SK-N-SH (cell line): ENCODE measurements at regions not wholly inside any gene's neighbourhood (a gene's known extent, or its start where the extent isn't known, plus 50 kb on each side); places are given as distances from the start of the nearest gene placed in this dataset.
A peak's percentile ranks its signal among the peaks of the same experiment; 100 is the strongest.

Experiments
- CTCF ChIA-PET: fragments of 300-600, 350-600 bp; formaldehyde crosslinking; extraction: SDS; loops from one replicate; lab custom pipeline; 2021; lab: Yijun Ruan, JAX
- POLR2A ChIA-PET: fragments of 350-600 bp; sonication (Branson Sonifier 250); formaldehyde crosslinking; extraction: SDS; loops from one replicate; lab custom pipeline; 2020; ENCODE audit warnings: antibody characterized with exemption, inconsistent platforms; lab: Yijun Ruan, JAX
- DNase-seq: peaks from one replicate; pipeline ENCODE4 v3.0.0; 2012
- H2AFZ ChIP-seq: fragments of 200-600 bp; sonication (generic); 2 replicates; pipeline ENCODE4 v1.8.1; 2016; ENCODE audit warnings: antibody characterized with exemption, mild to moderate bottlenecking, low read depth
- H3F3A ChIP-seq: fragments of 200-600 bp; sonication (generic); replicated peaks from 2 replicates; pipeline ENCODE3; 2016; ENCODE audit warnings: antibody characterized with exemption, mild to moderate bottlenecking; ENCODE audit not compliant: insufficient read depth
- H3K27ac ChIP-seq, 2 experiments: fragments of 200-500 bp in 1 of 2; fragments of 200-600 bp in 1 of 2; sonication (Bioruptor generic) in 1 of 2; sonication (generic), shearing (Covaris generic) in 1 of 2; 2 replicates each; pipeline versions ENCODE4 v1.5.1 to v1.6.1; 2014 to 2016; ENCODE audit warnings: low read depth in 2 of 2, inconsistent platforms in 1 of 2, low read length in 1 of 2, mild to moderate bottlenecking in 1 of 2, mixed read lengths in 1 of 2
- H3K27me3 ChIP-seq: fragments of 200-600 bp; sonication (generic), shearing (Covaris generic); 2 replicates; pipeline ENCODE4 v1.6.1; 2016; ENCODE audit warnings: mixed run types; ENCODE audit not compliant: insufficient read depth
- H3K36me3 ChIP-seq, 2 experiments: fragments of 200-500 bp in 1 of 2; fragments of 200-600 bp in 1 of 2; sonication (Bioruptor generic) in 1 of 2; sonication (generic) in 1 of 2; replicated peaks in 1 of 2; 2 replicates each; pipeline versions ENCODE3 to v1.5.1; 2014 to 2016; ENCODE audit warnings: low read length in 1 of 2, mild to moderate bottlenecking in 1 of 2; ENCODE audit not compliant: insufficient read depth in 2 of 2, control insufficient read depth in 1 of 2
- H3K4me1 ChIP-seq, 2 experiments: fragments of 200-500 bp in 1 of 2; fragments of 200-600 bp in 1 of 2; sonication (Bioruptor generic) in 1 of 2; sonication (generic), shearing (Covaris generic) in 1 of 2; 2 replicates each; pipeline versions ENCODE4 v1.5.1 to v1.6.1; 2014 to 2016; ENCODE audit warnings: low read depth in 1 of 2, low read length in 1 of 2, mixed run types in 1 of 2; ENCODE audit not compliant: insufficient read depth in 2 of 2, control insufficient read depth in 1 of 2
- H3K4me2 ChIP-seq: fragments of 200-600 bp; sonication (generic), shearing (Covaris generic); 2 replicates; pipeline ENCODE4 v1.6.1; 2017; ENCODE audit warnings: mixed run types
- H3K4me3 ChIP-seq, 2 experiments: fragments of 200-500 bp in 1 of 2; fragments of 200-600 bp in 1 of 2; sonication (Bioruptor generic) in 1 of 2; sonication (generic), shearing (Covaris generic) in 1 of 2; 2 replicates each; pipeline versions ENCODE4 v1.5.1 to v1.8.1; 2014 to 2016; ENCODE audit warnings: low read depth in 2 of 2, inconsistent platforms in 1 of 2, low read length in 1 of 2, mild to moderate bottlenecking in 1 of 2, mixed read lengths in 1 of 2, moderate library complexity in 1 of 2
- H3K79me2 ChIP-seq: fragments of 200-600 bp; sonication (generic); 2 replicates; pipeline ENCODE4 v1.8.1; 2017; ENCODE audit warnings: mild to moderate bottlenecking; ENCODE audit not compliant: insufficient read depth
- H3K9ac ChIP-seq: fragments of 200-600 bp; sonication (generic); 2 replicates; pipeline ENCODE4 v1.6.1; 2017; ENCODE audit warnings: mixed run types
- H3K9me2 ChIP-seq: fragments of 200-600 bp; sonication (generic); 2 replicates; pipeline ENCODE4 v1.6.1; 2017; ENCODE audit warnings: mixed run types
- H3K9me3 ChIP-seq: fragments of 200-600 bp; sonication (generic); 2 replicates; pipeline ENCODE4 v1.6.1; 2017; ENCODE audit warnings: mixed run types, mild to moderate bottlenecking, moderate library complexity
- H4K20me1 ChIP-seq: fragments of 200-600 bp; sonication (generic); 2 replicates; pipeline ENCODE4 v1.6.1; 2017; ENCODE audit warnings: mild to moderate bottlenecking, mixed run types; ENCODE audit not compliant: insufficient read depth
- CHD2 ChIP-seq: fragments of 150-350 bp; IDR thresholded peaks from 2 replicates; pipeline ENCODE4 v1.6.1; 2018; ENCODE audit warnings: low read length; ENCODE audit not compliant: partially characterized antibody
- EZH2phosphoT487 ChIP-seq: fragments of 200-600 bp; sonication (generic); IDR thresholded peaks from 2 replicates; pipeline ENCODE4 v1.6.1; 2017; ENCODE audit warnings: low read depth, mixed run types, mild to moderate bottlenecking, antibody characterized with exemption, moderate library complexity, borderline replicate concordance
- FOSL2 ChIP-seq: IDR thresholded peaks from 2 replicates; pipeline ENCODE4 v1.4.0; 2012; ENCODE audit warnings: low read depth, mild to moderate bottlenecking, moderate library complexity, borderline replicate concordance
- RXRA ChIP-seq: IDR thresholded peaks from 2 replicates; pipeline ENCODE4 v1.4.0; 2012; ENCODE audit warnings: low read depth, mild to moderate bottlenecking, borderline replicate concordance
- TCF12 ChIP-seq: IDR thresholded peaks from 2 replicates; pipeline ENCODE4 v1.4.0; 2012
- TEAD4 ChIP-seq: IDR thresholded peaks from 2 replicates; pipeline ENCODE4 v1.4.0; 2012; ENCODE audit warnings: mild to moderate bottlenecking, borderline replicate concordance; ENCODE audit not compliant: insufficient read depth
- WGBS: methylation state at CpG from one replicate; pipeline ENCODE4 v1.1.6; 2017; ENCODE audit warnings: low lambda C conversion rate; 5-methylcytosine and 5-hydroxymethylcytosine counted together
- TF ChIP-seq, protein P1 (sequence below): fragments of 150-350 bp; IDR thresholded peaks from 2 replicates; pipeline ENCODE4 v1.6.1; 2017; ENCODE audit warnings: antibody characterized with exemption, low read length, low read depth, borderline replicate concordance
- TF ChIP-seq, protein P2 (sequence below): fragments of 150-350 bp; IDR thresholded peaks from 2 replicates; pipeline ENCODE4 v1.6.1; 2016; ENCODE audit warnings: mild to moderate bottlenecking, low read depth, low read length
- TF ChIP-seq, protein P3 (sequence below): IDR thresholded peaks from 2 replicates; pipeline ENCODE4 v1.6.1; 2012; ENCODE audit warnings: mild to moderate bottlenecking, low read depth, low read length, moderate library complexity

DNA sequence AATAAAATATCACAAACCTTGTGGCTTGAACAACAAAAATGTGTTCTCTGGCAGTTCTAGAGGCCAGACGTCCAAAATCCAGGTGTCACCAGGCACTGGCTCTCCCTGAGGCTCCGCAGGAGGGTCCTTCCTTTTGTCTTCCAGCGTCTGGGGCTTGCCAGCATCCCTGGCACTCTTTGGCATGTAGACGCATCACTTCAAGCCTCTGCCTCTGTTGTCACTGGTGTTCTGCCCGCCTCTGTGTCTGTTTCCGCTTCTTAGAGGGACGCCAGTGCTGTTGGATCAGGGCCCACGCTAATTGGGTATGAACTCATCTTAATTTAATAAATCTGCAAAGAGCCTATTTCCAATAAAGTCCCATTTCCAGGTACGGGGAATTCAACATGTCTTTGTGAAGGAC, 273.7 kb upstream of the C1orf174 start:
- Histone ChIP-seq H3K27ac (no peak overlapping the region), H3K9me3 (no peaks in the 10 kb centered on the region), H3K27me3 (no peaks in the 10 kb centered on the region), H3K36me3 (no peaks in the 10 kb centered on the region), H2AFZ (no peak overlapping the region), H3K4me3 (no peak overlapping the region), H3F3A (no peaks in the 10 kb centered on the region), H3K9me2 (no peaks in the 10 kb centered on the region), H4K20me1 (no peaks in the 10 kb centered on the region), H3K9ac (no peak overlapping the region), H3K4me2 (no peak overlapping the region)
- DNase-seq = peak; percentile 42
- 6% methylated on average over 9 of the region's 9 CpGs for WGBS
- TF ChIP-seq EZH2phosphoT487 = no peak
- TF ChIP-seq, protein P1, sequence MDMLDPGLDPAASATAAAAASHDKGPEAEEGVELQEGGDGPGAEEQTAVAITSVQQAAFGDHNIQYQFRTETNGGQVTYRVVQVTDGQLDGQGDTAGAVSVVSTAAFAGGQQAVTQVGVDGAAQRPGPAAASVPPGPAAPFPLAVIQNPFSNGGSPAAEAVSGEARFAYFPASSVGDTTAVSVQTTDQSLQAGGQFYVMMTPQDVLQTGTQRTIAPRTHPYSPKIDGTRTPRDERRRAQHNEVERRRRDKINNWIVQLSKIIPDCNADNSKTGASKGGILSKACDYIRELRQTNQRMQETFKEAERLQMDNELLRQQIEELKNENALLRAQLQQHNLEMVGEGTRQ = no peak
- no peak for TF ChIP-seq CHD2
- TF ChIP-seq, all 33 proteins: peak for 0
- ChIA-PET POLR2A (no interaction called here), CTCF (no interaction called here)
- no peaks in the 10 kb centered on the region; a peak in 1 of 4 replicates for H3K4me1 ChIP-seq
- H3K79me2 ChIP-seq = no peaks in the 10 kb centered on the region

DNA sequence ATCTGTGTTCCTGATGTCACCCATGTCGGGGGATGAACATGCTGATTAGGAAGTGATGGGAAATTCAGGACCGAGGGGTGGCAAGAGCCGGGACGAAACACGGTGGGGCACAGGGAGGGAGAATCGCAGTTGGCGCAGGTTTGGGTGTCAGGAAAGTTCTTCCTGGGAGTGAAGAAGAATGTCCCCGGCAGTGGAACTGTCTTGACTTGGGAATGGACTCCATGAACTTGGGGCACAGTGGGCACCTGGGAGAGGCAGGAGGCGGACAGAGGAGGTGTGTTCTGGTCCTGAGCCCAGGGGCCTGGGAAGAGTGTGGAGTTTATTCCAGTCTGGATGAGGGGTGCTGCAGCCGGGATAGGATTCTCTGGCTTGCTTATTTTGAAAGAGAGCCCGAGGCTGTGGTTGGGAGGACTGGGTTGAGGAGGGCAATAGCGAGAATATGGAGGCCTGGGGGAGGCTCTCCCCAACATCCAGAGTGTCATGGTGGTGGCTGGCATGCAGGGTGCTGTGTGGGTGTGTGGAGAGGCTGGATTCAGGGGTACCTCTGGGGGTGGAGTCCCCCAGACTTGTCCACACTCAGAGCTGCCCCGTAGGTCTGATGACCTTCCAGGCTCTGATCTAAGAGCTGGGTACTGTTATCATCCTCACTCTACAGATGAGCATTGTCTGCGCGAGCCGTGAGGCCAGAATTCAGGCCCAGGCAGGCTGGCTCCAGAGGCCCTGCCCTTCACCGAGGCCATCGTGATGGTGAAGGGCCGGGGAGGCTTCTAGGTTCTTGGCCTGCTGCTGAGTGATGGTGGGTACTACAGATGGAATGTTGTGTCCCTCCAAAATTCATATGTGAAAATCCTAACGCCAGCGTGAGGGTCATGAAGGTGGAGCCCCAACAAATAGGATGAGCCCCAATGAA, 274.5 kb upstream of the C1orf174 start:
- Histone ChIP-seq H3F3A (no peaks in the 10 kb centered on the region), H3K36me3 (no peaks in the 10 kb centered on the region), H3K4me1 (no peaks in the 10 kb centered on the region; a peak in 1 of 4 replicates), H3K9me2 (no peaks in the 10 kb centered on the region), H3K79me2 (no peaks in the 10 kb centered on the region), H4K20me1 (no peaks in the 10 kb centered on the region), H3K27ac (no peak overlapping the region), H3K4me2 (no peak overlapping the region), H3K9me3 (no peaks in the 10 kb centered on the region), H3K9ac (no peak overlapping the region), H2AFZ (no peak overlapping the region), H3K27me3 (no peaks in the 10 kb centered on the region), H3K4me3 (no peak overlapping the region)
- WGBS = 41% methylated on average over 16 of the region's 21 CpGs
- CTCF ChIA-PET = no interaction called here
- TF ChIP-seq RXRA = no peak
- POLR2A ChIA-PET = no interaction called here
- DNase-seq = peak; percentile 17

DNA sequence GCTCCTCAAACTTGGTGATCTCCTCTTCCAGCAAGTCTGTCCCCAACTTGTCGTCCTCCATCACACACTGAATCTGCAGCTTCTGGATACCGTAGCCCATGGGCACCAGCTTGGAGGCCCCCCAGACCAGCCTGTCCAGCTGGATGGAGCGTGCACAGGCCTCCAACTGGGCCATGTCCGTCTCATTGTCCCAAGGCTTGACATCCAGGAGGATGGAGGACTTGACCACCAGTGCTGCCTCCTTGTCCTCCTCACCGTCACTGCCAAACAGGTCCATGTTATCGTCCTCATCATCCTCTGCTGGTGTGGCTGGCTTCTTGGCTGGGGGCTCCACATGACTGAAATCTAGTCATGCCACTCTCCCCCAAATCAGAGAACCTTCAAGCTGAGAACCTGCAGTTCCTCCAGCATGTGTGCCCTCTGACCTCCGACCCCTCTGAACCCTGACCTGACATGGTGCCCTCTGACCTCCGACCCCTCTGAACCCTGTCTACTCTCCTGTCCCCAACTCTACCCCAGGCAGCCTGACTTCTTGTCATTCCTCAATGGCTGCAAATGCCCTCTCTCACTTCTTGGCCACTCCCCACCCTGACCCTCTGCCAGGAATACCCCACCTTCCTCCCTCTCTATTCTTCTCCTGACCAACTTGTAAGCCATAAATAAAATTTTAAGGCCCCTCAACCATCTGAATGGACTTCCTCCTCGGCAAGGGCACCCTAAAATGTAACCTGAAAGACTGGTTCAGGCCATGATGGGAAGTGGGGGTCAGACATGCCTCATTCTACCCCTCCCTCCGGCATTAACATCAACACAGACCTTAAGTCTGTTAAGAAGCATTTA, 275.7 kb upstream of the C1orf174 start:
- Histone ChIP-seq H3K4me1 (no peaks in the 10 kb centered on the region; a peak in 1 of 4 replicates), H3K79me2 (no peaks in the 10 kb centered on the region), H3F3A (no peaks in the 10 kb centered on the region), H3K9me3 (no peaks in the 10 kb centered on the region), H3K27me3 (no peaks in the 10 kb centered on the region), H4K20me1 (no peaks in the 10 kb centered on the region), H2AFZ (no peak overlapping the region), H3K27ac (no peak overlapping the region), H3K9ac (no peak overlapping the region), H3K4me2 (no peak overlapping the region), H3K36me3 (no peaks in the 10 kb centered on the region), H3K4me3 (no peak overlapping the region), H3K9me2 (no peaks in the 10 kb centered on the region)
- DNase-seq = no peak
- ChIA-PET POLR2A (no interaction called here), CTCF (no interaction called here)
- WGBS = 19% methylated on average over 9 of the region's 10 CpGs
- TF ChIP-seq TCF12 (no peak), FOSL2 (no peak), CHD2 (no peak), TEAD4 (no peak)
- TF ChIP-seq, protein P2, sequence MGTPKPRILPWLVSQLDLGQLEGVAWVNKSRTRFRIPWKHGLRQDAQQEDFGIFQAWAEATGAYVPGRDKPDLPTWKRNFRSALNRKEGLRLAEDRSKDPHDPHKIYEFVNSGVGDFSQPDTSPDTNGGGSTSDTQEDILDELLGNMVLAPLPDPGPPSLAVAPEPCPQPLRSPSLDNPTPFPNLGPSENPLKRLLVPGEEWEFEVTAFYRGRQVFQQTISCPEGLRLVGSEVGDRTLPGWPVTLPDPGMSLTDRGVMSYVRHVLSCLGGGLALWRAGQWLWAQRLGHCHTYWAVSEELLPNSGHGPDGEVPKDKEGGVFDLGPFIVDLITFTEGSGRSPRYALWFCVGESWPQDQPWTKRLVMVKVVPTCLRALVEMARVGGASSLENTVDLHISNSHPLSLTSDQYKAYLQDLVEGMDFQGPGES = no peak
- TF ChIP-seq, protein P3, sequence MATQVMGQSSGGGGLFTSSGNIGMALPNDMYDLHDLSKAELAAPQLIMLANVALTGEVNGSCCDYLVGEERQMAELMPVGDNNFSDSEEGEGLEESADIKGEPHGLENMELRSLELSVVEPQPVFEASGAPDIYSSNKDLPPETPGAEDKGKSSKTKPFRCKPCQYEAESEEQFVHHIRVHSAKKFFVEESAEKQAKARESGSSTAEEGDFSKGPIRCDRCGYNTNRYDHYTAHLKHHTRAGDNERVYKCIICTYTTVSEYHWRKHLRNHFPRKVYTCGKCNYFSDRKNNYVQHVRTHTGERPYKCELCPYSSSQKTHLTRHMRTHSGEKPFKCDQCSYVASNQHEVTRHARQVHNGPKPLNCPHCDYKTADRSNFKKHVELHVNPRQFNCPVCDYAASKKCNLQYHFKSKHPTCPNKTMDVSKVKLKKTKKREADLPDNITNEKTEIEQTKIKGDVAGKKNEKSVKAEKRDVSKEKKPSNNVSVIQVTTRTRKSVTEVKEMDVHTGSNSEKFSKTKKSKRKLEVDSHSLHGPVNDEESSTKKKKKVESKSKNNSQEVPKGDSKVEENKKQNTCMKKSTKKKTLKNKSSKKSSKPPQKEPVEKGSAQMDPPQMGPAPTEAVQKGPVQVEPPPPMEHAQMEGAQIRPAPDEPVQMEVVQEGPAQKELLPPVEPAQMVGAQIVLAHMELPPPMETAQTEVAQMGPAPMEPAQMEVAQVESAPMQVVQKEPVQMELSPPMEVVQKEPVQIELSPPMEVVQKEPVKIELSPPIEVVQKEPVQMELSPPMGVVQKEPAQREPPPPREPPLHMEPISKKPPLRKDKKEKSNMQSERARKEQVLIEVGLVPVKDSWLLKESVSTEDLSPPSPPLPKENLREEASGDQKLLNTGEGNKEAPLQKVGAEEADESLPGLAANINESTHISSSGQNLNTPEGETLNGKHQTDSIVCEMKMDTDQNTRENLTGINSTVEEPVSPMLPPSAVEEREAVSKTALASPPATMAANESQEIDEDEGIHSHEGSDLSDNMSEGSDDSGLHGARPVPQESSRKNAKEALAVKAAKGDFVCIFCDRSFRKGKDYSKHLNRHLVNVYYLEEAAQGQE = no peak
